ENCODE measurements at regions not wholly inside any gene's neighbourhood (a gene's known extent, or its start where the extent isn't known, plus 50 kb on each side); places are given as distances from the start of the nearest gene placed in this dataset.

DNA sequence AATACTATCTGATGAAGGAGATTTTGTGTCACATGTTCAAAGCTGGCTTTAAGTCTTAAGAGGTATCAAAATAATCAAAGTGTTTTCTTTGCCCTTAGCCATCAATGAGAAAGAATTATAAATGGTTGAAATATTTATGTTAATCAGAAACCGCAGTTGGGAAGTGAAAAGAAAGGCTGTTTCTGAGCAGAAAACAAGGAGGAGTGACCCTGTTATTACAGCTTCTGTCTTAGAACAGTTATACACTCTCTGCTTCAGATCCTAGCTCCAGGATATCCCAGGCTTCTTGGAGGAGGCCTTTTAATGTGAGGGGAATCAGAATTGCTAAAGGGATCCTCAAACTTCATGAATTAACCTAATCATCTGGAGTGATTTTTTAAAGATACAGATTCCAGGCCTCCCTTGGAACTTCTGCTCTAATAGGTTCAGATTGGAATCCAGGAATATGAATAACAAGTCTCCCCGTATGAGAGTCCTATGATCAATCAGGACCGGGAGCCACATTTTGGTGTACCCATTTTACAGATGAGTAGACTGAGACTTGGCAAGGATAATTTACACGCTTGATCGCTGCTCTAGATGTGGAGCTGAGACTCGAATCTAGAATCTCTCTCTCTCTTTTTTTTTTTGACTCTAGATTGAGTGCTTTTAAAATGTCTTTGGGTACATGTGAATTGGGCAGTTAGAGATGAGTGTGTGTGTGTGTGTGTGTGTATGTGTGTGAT is 50.8 kb upstream of the JAG1 start:
- TF ChIP-seq GATA2 (IDR thresholded peaks at IDR 0.05; ENCODE audit: low read depth, low read length) (no peak), GATA3 (IDR thresholded peaks at IDR 0.05; ENCODE audit: low read depth, low read length) (no peak)

- TF ChIP-seq GATA3 (IDR thresholded peaks at IDR 0.05; ENCODE audit: low read depth, low read length), result no peak
These were observed 55.3 kb upstream of the JAG1 start for GRCh38 chr20:10728873-10729670.

GRCh38 chr20:10729785-10730184 is 56.0 kb upstream of the JAG1 start:
- TF ChIP-seq GATA2 (IDR thresholded peaks at IDR 0.05; ENCODE audit: low read depth, low read length) (no peak), GATA3 (IDR thresholded peaks at IDR 0.05; ENCODE audit: low read depth, low read length) (no peak)

DNA sequence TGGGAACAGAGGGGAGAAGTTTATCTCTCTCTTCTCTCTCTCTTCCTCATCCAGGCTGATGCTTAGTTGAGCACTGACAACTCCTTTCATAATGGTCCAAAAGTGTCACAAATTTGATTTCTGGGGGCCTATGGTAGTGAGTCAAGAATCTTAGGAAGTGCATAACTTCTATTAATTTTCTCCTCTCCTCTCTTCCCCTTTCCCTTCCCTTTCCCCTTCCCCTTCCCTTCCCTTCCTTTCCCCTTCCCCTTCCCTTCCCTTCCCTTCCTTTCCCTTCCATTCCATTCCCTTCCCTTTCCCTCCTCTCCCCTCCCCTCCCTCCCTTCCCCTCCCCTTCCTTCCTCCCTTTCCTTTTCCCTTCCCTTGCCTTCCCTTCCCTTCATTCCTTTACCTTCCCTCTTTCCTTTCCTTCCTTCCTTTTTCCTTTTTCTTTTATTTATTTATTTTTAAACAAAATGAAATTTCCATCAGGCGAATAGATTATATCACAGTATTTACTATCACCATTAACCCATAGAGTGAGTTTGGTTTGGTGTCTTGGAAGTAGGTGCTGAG is 56.9 kb upstream of the JAG1 start:
- TF ChIP-seq GATA2 (IDR thresholded peaks at IDR 0.05; ENCODE audit: low read depth, low read length) (no peak), GATA3 (IDR thresholded peaks at IDR 0.05; ENCODE audit: low read depth, low read length) (no peak)

DNA sequence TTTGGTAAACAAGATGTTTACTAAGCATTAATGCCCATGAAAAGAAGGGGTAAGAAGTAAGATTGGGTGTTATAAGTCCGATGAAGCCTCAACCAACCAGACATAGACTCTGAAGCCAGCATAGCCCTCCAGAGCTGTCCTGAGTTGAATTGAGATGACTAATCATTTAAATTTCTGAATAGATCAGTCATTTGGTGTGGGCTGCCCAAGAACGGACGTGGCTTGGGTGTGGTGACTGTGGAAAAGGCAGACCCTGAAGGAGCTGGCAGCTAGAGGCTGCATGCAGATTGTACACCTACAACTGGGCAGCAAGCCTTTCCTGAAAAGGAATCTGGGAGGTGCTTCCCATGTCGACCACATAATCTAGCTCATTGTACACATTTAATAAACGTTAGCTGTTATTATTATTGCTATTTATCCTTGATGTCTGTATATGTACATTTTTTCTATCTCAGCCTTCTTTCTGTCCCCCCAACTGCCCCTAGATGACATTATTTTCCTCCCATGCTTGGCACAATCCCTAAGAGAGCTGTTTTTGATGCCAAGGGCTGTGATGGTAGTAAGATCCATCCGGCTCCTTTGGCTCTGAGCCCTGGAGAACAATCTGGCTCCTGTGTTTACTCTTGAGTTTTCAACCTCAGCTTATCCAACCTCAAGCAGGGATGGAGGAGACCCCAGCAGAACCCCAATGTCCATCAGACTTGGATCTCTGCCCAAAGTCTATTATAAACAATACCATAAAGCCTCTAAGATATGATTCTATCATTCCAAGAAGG is 57.6 kb upstream of the JAG1 start:
- TF ChIP-seq GATA3 (IDR thresholded peaks at IDR 0.05; ENCODE audit: low read depth, low read length) (no peak), GATA2 (IDR thresholded peaks at IDR 0.05; ENCODE audit: low read depth, low read length) (no peak)

GRCh38 chr20:10733122-10733521 is 59.3 kb upstream of the JAG1 start:
- TF ChIP-seq GATA2 (IDR thresholded peaks at IDR 0.05; ENCODE audit: low read depth, low read length) (no peak), GATA3 (IDR thresholded peaks at IDR 0.05; ENCODE audit: low read depth, low read length) (no peak)

DNA sequence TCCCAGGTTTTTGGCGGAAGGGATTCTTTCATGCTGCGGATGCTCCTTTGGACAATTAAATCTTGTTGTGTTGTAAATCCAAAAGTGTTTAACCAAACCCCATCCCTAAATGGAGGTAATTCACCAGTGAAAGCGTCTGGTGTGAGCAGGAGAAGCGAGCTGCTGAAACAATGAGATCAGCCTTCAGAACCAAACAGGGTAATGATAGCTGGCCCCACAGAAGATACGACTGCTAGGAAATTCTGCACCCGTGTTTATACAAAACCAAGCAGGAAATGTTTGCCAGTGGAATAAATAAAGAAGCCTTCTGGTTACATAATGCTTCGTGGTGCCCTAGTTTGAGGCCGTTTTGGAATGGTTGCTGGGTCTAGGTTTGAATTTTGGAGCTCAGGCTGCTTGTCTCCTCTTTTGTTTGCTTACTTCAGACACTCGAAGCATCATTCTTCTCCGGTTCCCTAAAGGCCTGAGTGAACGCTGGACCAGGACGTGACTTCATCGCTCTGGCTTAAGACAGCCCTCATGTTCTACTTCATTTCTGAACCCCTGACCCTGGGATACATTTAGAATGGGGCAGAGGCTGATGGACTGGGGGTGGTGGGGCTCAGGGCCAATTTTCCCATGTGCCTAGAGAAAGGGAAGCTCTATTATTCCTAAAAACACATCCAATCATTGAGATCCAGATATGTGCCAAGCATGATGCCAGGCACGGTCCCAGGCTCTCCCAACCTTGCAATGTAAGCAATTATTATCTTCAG is 61.6 kb upstream of the JAG1 start:
- TF ChIP-seq GATA2 (IDR thresholded peaks at IDR 0.05; ENCODE audit: low read depth, low read length) (no peak), GATA3 (IDR thresholded peaks at IDR 0.05; ENCODE audit: low read depth, low read length) (no peak)

- no peak for TF ChIP-seq GATA2 (IDR thresholded peaks at IDR 0.05; ENCODE audit: low read depth, low read length)
- no peak for TF ChIP-seq GATA3 (IDR thresholded peaks at IDR 0.05; ENCODE audit: low read depth, low read length)
These were observed 65.3 kb upstream of the JAG1 start for GRCh38 chr20:10739134-10739533.

DNA sequence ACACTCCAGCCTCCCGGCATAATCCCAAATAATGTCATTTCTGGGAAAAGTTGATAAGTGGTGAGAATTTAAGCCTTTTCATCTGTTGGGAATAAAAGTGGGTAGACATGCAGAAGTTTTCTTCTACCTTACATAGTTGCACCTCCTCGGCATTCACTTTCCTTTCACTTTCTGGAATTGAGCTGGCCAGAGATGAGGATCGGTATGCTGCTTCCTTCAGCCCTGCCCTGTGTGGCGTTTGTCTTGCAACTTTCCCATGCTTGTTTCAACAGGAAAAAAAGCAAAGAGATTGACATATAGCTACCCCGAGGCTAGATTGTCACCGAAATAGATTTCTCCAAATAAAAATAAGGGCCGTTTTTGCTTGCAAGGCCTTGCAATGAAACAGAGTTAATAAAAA is 65.8 kb upstream of the JAG1 start:
- TF ChIP-seq GATA2 (IDR thresholded peaks at IDR 0.05; ENCODE audit: low read depth, low read length) (no peak), GATA3 (IDR thresholded peaks at IDR 0.05; ENCODE audit: low read depth, low read length) (no peak)

GRCh38 chr20:10741060-10741459 is 67.3 kb upstream of the JAG1 start:
- TF ChIP-seq GATA3 (IDR thresholded peaks at IDR 0.05; ENCODE audit: low read depth, low read length), result no peak
- no peak for TF ChIP-seq GATA2 (IDR thresholded peaks at IDR 0.05; ENCODE audit: low read depth, low read length)

DNA sequence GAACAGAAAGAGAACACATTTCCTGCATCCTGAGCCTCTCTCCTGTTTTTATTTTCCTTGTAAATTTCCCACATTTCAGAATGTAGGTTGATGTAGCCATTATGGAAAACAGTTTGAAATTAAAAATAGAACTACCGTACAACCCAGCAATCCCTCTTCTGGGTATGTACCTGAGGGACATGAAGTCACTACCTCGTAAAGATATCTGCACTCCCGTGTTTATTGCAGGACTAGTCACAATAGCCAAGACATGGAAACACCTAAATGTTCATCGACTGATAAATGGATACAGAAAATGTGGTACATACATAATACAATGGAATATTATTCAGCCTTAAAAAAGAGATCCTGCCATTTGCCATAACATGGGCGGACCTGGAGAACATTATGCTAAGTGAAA is 72.0 kb upstream of the JAG1 start:
- no peak for TF ChIP-seq GATA3 (IDR thresholded peaks at IDR 0.05; ENCODE audit: low read depth, low read length)
- TF ChIP-seq GATA2 (IDR thresholded peaks at IDR 0.05; ENCODE audit: low read depth, low read length), result no peak

DNA sequence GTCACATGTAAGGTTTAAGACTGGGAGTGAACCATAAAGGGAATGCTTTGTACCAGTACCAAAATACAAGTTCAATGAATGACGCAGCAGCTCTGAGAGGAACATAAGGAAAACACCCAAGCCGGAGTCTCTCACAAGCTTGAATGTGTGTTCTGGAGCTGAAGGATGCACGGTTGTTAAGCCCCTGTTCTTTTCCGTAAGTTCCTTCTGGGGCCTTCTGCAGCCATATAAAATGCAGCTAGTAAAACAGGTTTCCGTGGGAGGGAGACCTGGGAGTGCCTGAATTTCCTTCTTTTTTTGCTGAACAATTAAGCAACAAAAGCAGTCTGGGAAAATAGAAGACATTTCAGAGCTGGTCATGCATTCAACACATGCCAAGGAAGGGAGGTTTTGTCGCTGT is 73.2 kb upstream of the JAG1 start:
- TF ChIP-seq GATA2 (IDR thresholded peaks at IDR 0.05; ENCODE audit: low read depth, low read length) (no peak), GATA3 (IDR thresholded peaks at IDR 0.05; ENCODE audit: low read depth, low read length) (no peak)

DNA sequence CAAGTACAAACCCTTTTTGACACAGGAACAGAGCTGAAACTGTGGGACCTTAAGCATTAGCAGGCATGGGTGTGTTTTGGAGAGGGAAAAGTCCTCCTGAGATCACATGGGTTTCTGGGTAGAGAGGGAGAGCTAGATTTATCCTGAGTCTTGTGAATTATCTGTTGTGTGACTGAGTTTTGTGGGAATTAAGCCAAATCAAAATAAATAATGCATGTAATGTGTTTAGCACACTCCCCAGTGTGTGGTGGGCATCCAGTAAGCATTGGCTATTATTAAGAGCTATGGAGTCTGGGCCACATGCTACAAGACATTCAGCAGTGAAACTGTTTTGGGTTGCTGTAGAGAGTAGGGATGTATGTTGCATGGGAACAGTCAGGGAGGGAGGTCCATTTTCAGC is 75.3 kb upstream of the JAG1 start:
- no peak for TF ChIP-seq GATA2 (IDR thresholded peaks at IDR 0.05; ENCODE audit: low read depth, low read length)
- TF ChIP-seq GATA3 (IDR thresholded peaks at IDR 0.05; ENCODE audit: low read depth, low read length), result no peak

DNA sequence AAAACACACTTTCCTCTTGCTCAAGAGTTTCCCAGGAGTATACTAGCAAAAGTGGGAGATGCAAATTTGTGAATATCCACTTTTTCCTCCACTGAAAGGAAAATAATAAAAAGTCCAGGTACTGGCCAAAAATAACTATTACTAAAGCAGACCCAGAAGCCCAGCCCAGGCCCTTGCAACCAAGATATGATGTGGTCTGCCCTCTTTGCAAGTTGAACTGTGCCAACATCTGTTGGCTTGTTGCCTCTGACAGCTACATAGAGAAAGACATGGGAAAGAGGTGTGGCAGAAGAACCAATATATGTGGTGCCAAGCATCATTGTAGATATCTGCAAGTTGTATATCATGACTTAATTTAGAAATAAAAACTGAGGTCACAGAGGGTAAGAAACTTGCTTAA is 78.4 kb upstream of the JAG1 start:
- TF ChIP-seq GATA3 (IDR thresholded peaks at IDR 0.05; ENCODE audit: low read depth, low read length) (no peak), GATA2 (IDR thresholded peaks at IDR 0.05; ENCODE audit: low read depth, low read length) (no peak)

All from SH-SY5Y (cell line).